ENCODE measurements at regions not wholly inside any gene's neighbourhood (a gene's known extent, or its start where the extent isn't known, plus 50 kb on each side); places are given as distances from the start of the nearest gene placed in this dataset.

- Mint-ChIP-seq H3K9me3 (ENCODE audit: low read depth) (peaks cover 2% of the 10 kb centered on the region), H3K4me1 (no peaks in the 10 kb centered on the region), H3K27me3 (no peaks in the 10 kb centered on the region), H3K36me3 (no peaks in the 10 kb centered on the region), H3K27ac (no peak overlapping the region), H3K4me3 (no peak overlapping the region)
- ATAC-seq (no peak), DNase-seq (no peak)
- CTCF ChIA-PET, result no interaction called here
Observed at GRCh38 chr7:49433794-49434193, 339.6 kb upstream of the VWC2 start.

DNA sequence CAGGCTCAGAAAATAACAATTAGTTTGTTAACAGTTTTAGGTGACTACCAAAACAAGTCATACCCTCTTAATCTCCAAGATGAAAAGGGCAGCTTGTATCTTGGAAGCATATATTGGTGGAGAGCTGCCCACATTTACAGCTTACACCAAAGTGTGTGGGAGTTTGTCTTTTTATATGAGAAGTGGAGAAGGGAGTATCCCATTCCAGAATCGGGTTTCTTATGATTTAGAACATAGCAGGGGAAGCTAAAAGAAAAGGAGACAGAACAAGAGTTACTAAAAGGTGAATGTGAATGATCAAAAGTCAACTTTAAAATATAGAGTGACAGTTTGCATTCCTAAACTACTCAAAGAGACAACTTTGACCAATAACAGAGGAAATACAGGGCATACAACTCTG lies 338.6 kb upstream of the VWC2 start:
- CTCF ChIA-PET, result no interaction called here
- no peaks in the 10 kb centered on the region for H3K27me3 Mint-ChIP-seq
- H3K4me3 Mint-ChIP-seq, result no peak overlapping the region
- H3K27ac Mint-ChIP-seq, result no peak overlapping the region
- peaks cover 2% of the 10 kb centered on the region for H3K9me3 Mint-ChIP-seq (ENCODE audit: low read depth)
- no peak for ATAC-seq
- DNase-seq, result no peak
- no peaks in the 10 kb centered on the region for H3K36me3 Mint-ChIP-seq
- no peaks in the 10 kb centered on the region for H3K4me1 Mint-ChIP-seq

DNA sequence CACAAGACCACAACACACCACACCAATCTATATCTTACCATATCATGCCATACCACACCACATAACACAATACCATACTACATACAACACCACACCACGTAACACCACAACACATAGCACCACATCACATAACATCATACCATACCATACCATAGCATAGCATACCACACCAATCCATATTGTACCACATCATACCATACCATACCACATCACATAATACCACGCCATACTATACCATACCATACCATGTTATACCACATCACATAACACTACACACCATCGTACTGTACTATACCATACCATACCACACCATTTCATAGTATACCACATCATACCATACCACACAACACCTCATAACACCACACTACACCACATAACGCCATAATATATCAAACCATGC lies 335.2 kb upstream of the VWC2 start:
- Mint-ChIP-seq H3K27me3 (no peaks in the 10 kb centered on the region), H3K36me3 (no peaks in the 10 kb centered on the region), H3K9me3 (ENCODE audit: low read depth) (peaks cover 2% of the 10 kb centered on the region), H3K4me1 (no peaks in the 10 kb centered on the region), H3K27ac (no peak overlapping the region), H3K4me3 (no peak overlapping the region)
- DNase-seq, result no peak
- CTCF ChIA-PET, result no interaction called here
- ATAC-seq, result no peak

DNA sequence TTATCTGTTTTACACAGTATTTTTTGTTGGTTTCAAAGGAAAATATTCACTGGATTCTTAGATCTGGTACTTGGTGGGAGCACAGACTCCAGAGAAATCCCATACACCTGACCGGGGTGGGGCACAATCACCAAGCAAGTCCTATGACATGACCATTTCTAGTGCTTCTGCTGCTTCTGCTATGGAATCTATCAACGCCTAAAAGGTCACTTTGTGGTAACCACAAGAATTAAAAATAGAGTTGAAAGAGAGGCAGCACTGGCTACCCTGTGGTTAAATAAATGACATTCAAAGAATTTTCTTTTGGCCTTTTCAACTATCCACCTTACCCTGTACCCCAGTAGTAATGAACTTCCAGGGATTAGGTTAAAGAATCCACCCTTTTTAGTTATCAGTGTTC lies 329.9 kb upstream of the VWC2 start:
- Mint-ChIP-seq H3K27ac (no peak overlapping the region), H3K4me1 (no peaks in the 10 kb centered on the region), H3K36me3 (no peaks in the 10 kb centered on the region), H3K27me3 (no peaks in the 10 kb centered on the region), H3K4me3 (no peak overlapping the region), H3K9me3 (ENCODE audit: low read depth) (no peaks in the 10 kb centered on the region)
- CTCF ChIA-PET, result no interaction called here
- DNase-seq, result no peak
- ATAC-seq, result no peak

DNA sequence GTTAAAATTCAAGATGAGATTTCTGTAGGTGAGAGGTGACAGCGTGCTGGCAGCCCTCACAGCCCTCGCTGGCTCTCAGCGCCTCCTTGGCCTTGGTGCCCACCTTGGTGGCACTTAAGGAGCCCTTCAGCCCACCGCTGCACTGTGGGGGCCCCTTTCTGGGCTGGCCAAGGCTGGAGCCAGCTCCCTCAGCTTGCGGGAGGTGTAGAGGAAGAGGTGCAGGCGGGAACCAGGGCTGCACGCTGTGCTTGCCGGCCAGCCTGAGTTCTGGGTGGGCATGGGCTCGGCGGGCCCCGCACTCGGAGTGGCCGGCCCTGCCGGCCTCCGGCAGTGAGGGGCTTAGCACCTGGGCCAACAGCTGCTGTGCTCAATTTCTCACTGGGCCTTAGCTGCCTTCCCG lies 320.0 kb upstream of the VWC2 start:
- Mint-ChIP-seq H3K36me3 (no peaks in the 10 kb centered on the region), H3K4me1 (no peaks in the 10 kb centered on the region), H3K27ac (no peak overlapping the region), H3K4me3 (no peak overlapping the region), H3K27me3 (no peaks in the 10 kb centered on the region), H3K9me3 (ENCODE audit: low read depth) (peaks cover 6% of the 10 kb centered on the region)
- DNase-seq, result no peak
- CTCF ChIA-PET, result no interaction called here
- ATAC-seq, result no peak

- no peaks in the 10 kb centered on the region for H3K4me1 Mint-ChIP-seq
- CTCF ChIA-PET, result no interaction called here
- no peak overlapping the region for H3K27ac Mint-ChIP-seq
- peaks cover 7% of the 10 kb centered on the region for H3K9me3 Mint-ChIP-seq (ENCODE audit: low read depth)
- ATAC-seq (no peak), DNase-seq (no peak)
- no peaks in the 10 kb centered on the region for H3K27me3 Mint-ChIP-seq
- H3K36me3 Mint-ChIP-seq, result no peaks in the 10 kb centered on the region
- no peak overlapping the region for H3K4me3 Mint-ChIP-seq
Observed at GRCh38 chr7:49479441-49479840, 294.0 kb upstream of the VWC2 start.

GRCh38 chr7:49479936-49480544 lies 293.4 kb upstream of the VWC2 start:
- Mint-ChIP-seq H3K27ac (no peak overlapping the region), H3K27me3 (no peaks in the 10 kb centered on the region), H3K4me1 (no peaks in the 10 kb centered on the region), H3K9me3 (ENCODE audit: low read depth) (peaks cover 7% of the 10 kb centered on the region), H3K4me3 (no peak overlapping the region), H3K36me3 (no peaks in the 10 kb centered on the region)
- CTCF ChIA-PET, result no interaction called here
- DNase-seq (no peak), ATAC-seq (no peak)

DNA sequence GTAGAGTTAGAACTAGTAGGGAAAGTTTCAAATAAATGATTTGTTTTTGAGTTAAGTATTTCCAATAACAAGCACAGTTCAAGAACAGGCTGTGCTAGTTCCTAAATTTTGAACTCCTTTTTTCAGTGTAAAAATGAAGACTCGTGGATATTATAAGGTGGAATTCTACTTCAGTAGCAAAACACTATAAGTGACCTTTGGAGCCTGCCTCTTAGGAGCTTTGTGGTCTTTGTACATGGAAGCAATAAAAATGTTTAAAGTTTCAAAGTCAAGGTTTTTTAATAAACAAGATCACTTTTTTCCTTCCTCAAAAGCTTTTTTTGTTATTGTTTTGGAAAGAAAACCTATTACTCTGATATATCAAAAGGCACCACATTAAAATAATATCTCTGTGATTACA lies 292.4 kb upstream of the VWC2 start:
- Mint-ChIP-seq H3K4me3 (no peak overlapping the region), H3K36me3 (no peaks in the 10 kb centered on the region), H3K9me3 (ENCODE audit: low read depth) (peaks cover 7% of the 10 kb centered on the region), H3K27me3 (no peaks in the 10 kb centered on the region), H3K4me1 (no peaks in the 10 kb centered on the region), H3K27ac (no peak overlapping the region)
- no peak for DNase-seq
- no peak for ATAC-seq
- CTCF ChIA-PET, result no interaction called here

GRCh38 chr7:49483142-49483541 lies 290.3 kb upstream of the VWC2 start:
- CTCF ChIA-PET, result no interaction called here

GRCh38 chr7:49486974-49487829 lies 286.2 kb upstream of the VWC2 start:
- H3K9me3 Mint-ChIP-seq (ENCODE audit: low read depth), result no peaks in the 10 kb centered on the region

More at GRCh38 chr7:49483142-49483541, 290.3 kb upstream of the VWC2 start:
- H3K27me3 Mint-ChIP-seq, result no peaks in the 10 kb centered on the region
- no peak overlapping the region for H3K4me3 Mint-ChIP-seq
- H3K36me3 Mint-ChIP-seq, result no peaks in the 10 kb centered on the region
- H3K27ac Mint-ChIP-seq, result no peak overlapping the region
- H3K4me1 Mint-ChIP-seq, result no peaks in the 10 kb centered on the region
- ATAC-seq, result no peak
- no peak for DNase-seq
- H3K9me3 Mint-ChIP-seq (ENCODE audit: low read depth), result peaks cover 5% of the 10 kb centered on the region

DNA sequence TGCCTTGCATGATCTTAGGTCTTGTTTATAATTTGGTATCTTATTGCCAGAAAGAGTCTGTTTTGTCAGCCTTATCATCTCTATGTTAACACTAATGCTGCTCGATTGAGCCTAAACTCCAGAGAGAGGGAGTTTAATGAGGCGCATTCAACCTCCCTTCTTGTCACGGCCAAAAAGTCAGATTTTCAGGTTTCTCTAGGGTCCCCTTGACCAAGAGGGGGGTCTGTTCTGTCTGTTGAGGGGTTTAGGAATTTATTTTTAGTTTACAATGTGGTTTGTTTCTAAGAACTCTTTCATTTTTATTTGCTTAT lies 285.7 kb upstream of the VWC2 start:
- no peaks in the 10 kb centered on the region for H3K36me3 Mint-ChIP-seq
- CTCF ChIA-PET, result no interaction called here
- no peaks in the 10 kb centered on the region for H3K4me1 Mint-ChIP-seq
- H3K27me3 Mint-ChIP-seq, result no peaks in the 10 kb centered on the region
- ATAC-seq (no peak), DNase-seq (no peak)
- no peak overlapping the region for H3K27ac Mint-ChIP-seq
- no peaks in the 10 kb centered on the region for H3K9me3 Mint-ChIP-seq (ENCODE audit: low read depth)
- no peak overlapping the region for H3K4me3 Mint-ChIP-seq

More at GRCh38 chr7:49486974-49487829, 286.2 kb upstream of the VWC2 start:
- no peaks in the 10 kb centered on the region for H3K36me3 Mint-ChIP-seq
- H3K27ac Mint-ChIP-seq, result no peak overlapping the region
- no peak overlapping the region for H3K4me3 Mint-ChIP-seq
- CTCF ChIA-PET, result no interaction called here
- DNase-seq (no peak), ATAC-seq (no peak)
- H3K27me3 Mint-ChIP-seq, result no peaks in the 10 kb centered on the region
- H3K4me1 Mint-ChIP-seq, result no peaks in the 10 kb centered on the region

- DNase-seq (no peak), ATAC-seq (no peak)
- Mint-ChIP-seq H3K27me3 (no peaks in the 10 kb centered on the region), H3K36me3 (no peaks in the 10 kb centered on the region), H3K27ac (no peak overlapping the region), H3K9me3 (ENCODE audit: low read depth) (no peaks in the 10 kb centered on the region), H3K4me3 (no peak overlapping the region), H3K4me1 (no peaks in the 10 kb centered on the region)
- CTCF ChIA-PET, result no interaction called here
Observed at GRCh38 chr7:49488573-49488972, 284.9 kb upstream of the VWC2 start.

GRCh38 chr7:49497471-49497870 lies 276.0 kb upstream of the VWC2 start:
- Mint-ChIP-seq H3K4me1 (no peaks in the 10 kb centered on the region), H3K4me3 (no peak overlapping the region), H3K36me3 (no peaks in the 10 kb centered on the region), H3K27ac (no peak overlapping the region), H3K9me3 (ENCODE audit: low read depth) (peaks cover 3% of the 10 kb centered on the region), H3K27me3 (no peaks in the 10 kb centered on the region)
- no peak for DNase-seq
- CTCF ChIA-PET, result no interaction called here
- no peak for ATAC-seq

DNA sequence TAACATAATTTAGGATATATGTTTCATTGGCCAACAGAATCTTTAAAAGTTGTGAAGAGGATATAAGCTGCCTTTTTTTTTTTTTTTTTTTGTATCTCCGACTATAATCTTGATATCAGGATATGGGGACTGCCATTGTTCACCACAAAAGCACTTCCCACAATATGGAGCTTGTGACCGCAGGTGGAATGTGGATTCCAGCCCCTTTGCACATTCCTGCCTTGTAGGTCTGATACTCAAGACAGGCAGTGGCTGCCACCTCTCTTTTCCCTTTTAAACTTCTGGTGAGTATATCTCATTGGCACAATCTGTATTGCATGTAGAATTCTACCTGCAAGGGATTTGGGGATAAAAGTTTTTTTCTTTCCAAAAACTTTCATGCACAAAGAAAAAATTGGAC lies 272.7 kb upstream of the VWC2 start:
- H3K27ac Mint-ChIP-seq, result no peak overlapping the region
- DNase-seq (no peak), ATAC-seq (no peak)
- no peaks in the 10 kb centered on the region for H3K4me1 Mint-ChIP-seq
- H3K9me3 Mint-ChIP-seq (ENCODE audit: low read depth), result peaks cover 4% of the 10 kb centered on the region
- H3K4me3 Mint-ChIP-seq, result no peak overlapping the region
- CTCF ChIA-PET, result no interaction called here
- no peaks in the 10 kb centered on the region for H3K36me3 Mint-ChIP-seq
- H3K27me3 Mint-ChIP-seq, result no peaks in the 10 kb centered on the region

Data from activated CD8-positive, alpha-beta memory T cell treated with anti-CD3 and anti-CD28 coated beads, Interleukin-2, amount 10 ng/mL, durations not matched to agents 7 days and 5 days (primary cell).